HL-60/S4 treated with phorbol 12-myristate 13-acetate at 8.2 ng/mL for 4 days and 3 days (cell line): ENCODE measurements at regions not wholly inside any gene's neighbourhood (a gene's known extent, or its start where the extent isn't known, plus 50 kb on each side); places are given as distances from the start of the nearest gene placed in this dataset.
"Not testable (repeated sequence)": the region's sequence is repeated elsewhere in the genome, so short reads cannot be mapped to it uniquely, and the experiment has no call there.

ENCODE experiments used
- in situ Hi-C: fragments of 300-500 bp; cut with MboI; formaldehyde crosslinking; loops from 2 replicates; pipeline ENCODE4 v1.15.0; 2022; ENCODE audit warnings: low sequenced_read_pairs

GRCh38 chr1:201636510-201636971 is 97.6 kb downstream of the NAV1 start:
- in situ Hi-C loops = no loop called here

- in situ Hi-C loops = no loop called here
Observed at GRCh38 chr1:201637282-201638079, 98.6 kb downstream of the NAV1 start.

- in situ Hi-C loops = no loop called here
Observed at GRCh38 chr1:201639391-201639790, 100.5 kb downstream of the NAV1 start.

- in situ Hi-C loops = no loop called here
Observed at GRCh38 chr1:201639826-201640225, 100.9 kb downstream of the NAV1 start.

- in situ Hi-C loops = no loop called here
Observed at GRCh38 chr1:201640624-201641023, 101.7 kb downstream of the NAV1 start.

- in situ Hi-C loops = no loop called here
Observed at GRCh38 chr1:201641524-201642253, 102.8 kb downstream of the NAV1 start.

- in situ Hi-C loops = no loop called here
Observed at GRCh38 chr1:201643835-201644104, 104.8 kb downstream of the NAV1 start.

GRCh38 chr1:201644197-201644596 is 105.3 kb downstream of the NAV1 start:
- in situ Hi-C loops = no loop called here

- in situ Hi-C loops = not testable (repeated sequence)
Observed at GRCh38 chr1:201645000-201645399, 106.1 kb downstream of the NAV1 start.

- in situ Hi-C loops = no loop called here
Observed at GRCh38 chr1:201645956-201646355, 107.0 kb downstream of the NAV1 start.

- in situ Hi-C loops = no loop called here
Observed at GRCh38 chr1:201646411-201647022, 107.6 kb downstream of the NAV1 start.

- in situ Hi-C loops = no loop called here
Observed at GRCh38 chr1:201647094-201647493, 108.2 kb downstream of the NAV1 start.

GRCh38 chr1:201647722-201648065 is 108.8 kb downstream of the NAV1 start:
- in situ Hi-C loops = no loop called here

- in situ Hi-C loops = no loop called here
Observed at GRCh38 chr1:201648066-201648906, 109.4 kb downstream of the NAV1 start.

- in situ Hi-C loops = no loop called here
Observed at GRCh38 chr1:201648907-201649721, 110.2 kb downstream of the NAV1 start.

GRCh38 chr1:201649761-201650622 is 111.1 kb downstream of the NAV1 start:
- in situ Hi-C loops = no loop called here

- in situ Hi-C loops = no loop called here
Observed at GRCh38 chr1:201650623-201650933, 111.7 kb downstream of the NAV1 start.

GRCh38 chr1:201652181-201652580 is 113.3 kb downstream of the NAV1 start:
- in situ Hi-C loops = no loop called here

- in situ Hi-C loops = no loop called here
Observed at GRCh38 chr1:201653233-201653632, 114.3 kb downstream of the NAV1 start.

GRCh38 chr1:201653883-201654282 is 115.0 kb downstream of the NAV1 start:
- in situ Hi-C loops = no loop called here
